ENCODE measurements at regions not wholly inside any gene's neighbourhood (a gene's known extent, or its start where the extent isn't known, plus 50 kb on each side); places are given as distances from the start of the nearest gene placed in this dataset.

DNA sequence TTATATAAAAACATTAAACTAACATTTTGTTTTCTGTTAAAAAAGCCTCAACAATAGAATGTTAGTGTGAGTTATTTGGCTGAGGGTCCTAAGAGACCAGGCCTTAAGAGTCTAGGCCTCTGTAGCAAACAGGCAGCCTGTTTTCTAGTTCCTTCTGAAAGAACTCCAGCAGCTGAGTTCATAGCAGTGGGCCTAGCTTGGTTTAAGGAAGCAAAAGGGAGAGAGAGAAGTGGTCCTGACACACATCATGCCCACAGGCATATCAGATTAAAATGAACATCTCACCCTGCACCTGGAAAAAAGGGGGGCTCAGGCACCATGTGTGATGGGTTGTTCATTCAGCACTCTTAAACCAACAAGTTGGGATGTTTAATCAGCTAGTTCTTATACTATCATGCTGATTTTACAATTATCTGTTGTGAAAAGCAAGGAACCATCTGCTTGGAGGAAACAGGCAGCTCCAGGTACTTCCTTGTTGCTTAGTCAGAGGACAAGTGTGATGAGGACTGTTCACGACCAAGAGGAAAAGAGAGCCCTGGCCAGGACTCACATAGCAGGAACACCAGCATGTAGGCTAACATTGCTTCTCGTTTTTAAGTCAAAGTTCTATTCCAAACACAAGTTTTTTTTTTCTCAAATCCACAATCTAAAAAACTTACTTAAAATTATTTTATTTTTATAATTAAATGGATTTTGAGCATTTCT lies 81.3 kb upstream of the FRY start:
- no peak for TF ChIP-seq CTCF (IDR thresholded peaks at IDR 0.05)
- TF ChIP-seq POLR2A (IDR thresholded peaks at IDR 0.05): no peak
